Spleen (tissue), 7 donors: ENCODE measurements at regions not wholly inside any gene's neighbourhood (a gene's known extent, or its start where the extent isn't known, plus 50 kb on each side); places are given as distances from the start of the nearest gene placed in this dataset.

Experiments
- POLR2AphosphoS5 ChIP-seq, 3 donors: sonication (generic); formaldehyde crosslinking; IDR thresholded peaks; one replicate each; pipeline ENCODE4 v1.5.1; 2017; ENCODE audit warnings: antibody characterized with exemption in 3 of 3
- TF ChIP-seq, protein P1 (sequence below), 11 experiments: fragments of 200-600 bp in 7 of 11; fragments of 450-650 bp in 4 of 11; sonication (generic) in 4 of 11; IDR thresholded peaks in 8 of 11; conservative IDR thresholded peaks in 3 of 11; 1 replicate in 7 of 11; 2 replicates in 4 of 11; pipeline versions ENCODE4 v1.4.0 to v1.8.0; 2016 to 2021; ENCODE audit warnings: antibody characterized with exemption in 11 of 11, inconsistent platforms in 4 of 11, mild to moderate bottlenecking in 1 of 11
- donor health status: DM: no; HTN: no; CAD: no; lungs with moderate emphysema.
- donor health status: DM: no; HTN: no; CAD: no.
- donor health status: DM: no; HTN: no; CAD: no.

GRCh38 chr13:33369073-33369472 lies 83.5 kb upstream of the STARD13 start:
- TF ChIP-seq, protein P1, sequence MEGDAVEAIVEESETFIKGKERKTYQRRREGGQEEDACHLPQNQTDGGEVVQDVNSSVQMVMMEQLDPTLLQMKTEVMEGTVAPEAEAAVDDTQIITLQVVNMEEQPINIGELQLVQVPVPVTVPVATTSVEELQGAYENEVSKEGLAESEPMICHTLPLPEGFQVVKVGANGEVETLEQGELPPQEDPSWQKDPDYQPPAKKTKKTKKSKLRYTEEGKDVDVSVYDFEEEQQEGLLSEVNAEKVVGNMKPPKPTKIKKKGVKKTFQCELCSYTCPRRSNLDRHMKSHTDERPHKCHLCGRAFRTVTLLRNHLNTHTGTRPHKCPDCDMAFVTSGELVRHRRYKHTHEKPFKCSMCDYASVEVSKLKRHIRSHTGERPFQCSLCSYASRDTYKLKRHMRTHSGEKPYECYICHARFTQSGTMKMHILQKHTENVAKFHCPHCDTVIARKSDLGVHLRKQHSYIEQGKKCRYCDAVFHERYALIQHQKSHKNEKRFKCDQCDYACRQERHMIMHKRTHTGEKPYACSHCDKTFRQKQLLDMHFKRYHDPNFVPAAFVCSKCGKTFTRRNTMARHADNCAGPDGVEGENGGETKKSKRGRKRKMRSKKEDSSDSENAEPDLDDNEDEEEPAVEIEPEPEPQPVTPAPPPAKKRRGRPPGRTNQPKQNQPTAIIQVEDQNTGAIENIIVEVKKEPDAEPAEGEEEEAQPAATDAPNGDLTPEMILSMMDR (IDR thresholded peaks at IDR 0.05 in 8 of 11, conservative IDR thresholded peaks at IDR 0.05 in 3 of 11), result no peak
- no peak for TF ChIP-seq POLR2AphosphoS5 (IDR thresholded peaks at IDR 0.05)
